RWPE2 (cell line): ENCODE measurements at regions not wholly inside any gene's neighbourhood (a gene's known extent, or its start where the extent isn't known, plus 50 kb on each side); places are given as distances from the start of the nearest gene placed in this dataset.

ENCODE experiments used
- ATAC-seq: fragments of 200-7000 bp; cut with Tn5 transposase; 3 replicates; pipeline ENCODE4 v1.9.1; 2021; ENCODE audit warnings: low read depth
- DNase-seq: peaks from one replicate; pipeline ENCODE4 v3.0.0-alpha.2; 2020; ENCODE audit warnings: low spot score
- H3K27ac ChIP-seq: fragments of 450-650 bp; 2 replicates; pipeline ENCODE4 v1.5.1; 2017; ENCODE audit warnings: mild to moderate bottlenecking; ENCODE audit not compliant: poor library complexity, severe bottlenecking
- H3K27me3 ChIP-seq: fragments of 250-450 bp; sonication (Bioruptor Pico); 2 replicates; pipeline ENCODE4 v1.5.1; 2021; ENCODE audit warnings: mild to moderate bottlenecking, moderate library complexity; ENCODE audit not compliant: insufficient read depth, poor library complexity, severe bottlenecking
- H3K36me3 ChIP-seq: fragments of 250-450 bp; sonication (Bioruptor Pico); 2 replicates; pipeline ENCODE4 v1.5.1; 2020; ENCODE audit warnings: low read depth, mild to moderate bottlenecking, moderate library complexity
- H3K4me1 ChIP-seq: fragments of 250-450 bp; sonication (Bioruptor Pico); 2 replicates; pipeline ENCODE4 v1.5.1; 2021; ENCODE audit warnings: mild to moderate bottlenecking, moderate library complexity; ENCODE audit not compliant: insufficient read depth, poor library complexity, severe bottlenecking
- H3K4me3 ChIP-seq: fragments of 250-450 bp; sonication (Bioruptor Pico); 2 replicates; pipeline ENCODE4 v1.5.1; 2021; ENCODE audit warnings: mild to moderate bottlenecking, moderate library complexity; ENCODE audit not compliant: severe bottlenecking
- H3K9me3 ChIP-seq: fragments of 250-450 bp; sonication (Bioruptor Pico); 2 replicates; pipeline ENCODE4 v1.5.1; 2021; ENCODE audit warnings: mild to moderate bottlenecking, moderate library complexity; ENCODE audit not compliant: severe bottlenecking
- CTCF ChIP-seq: fragments of 450-650 bp; IDR thresholded peaks from one replicate; pipeline ENCODE4 v1.5.1; 2017; ENCODE audit warnings: mild to moderate bottlenecking, moderate library complexity; ENCODE audit not compliant: poor library complexity, severe bottlenecking

DNA sequence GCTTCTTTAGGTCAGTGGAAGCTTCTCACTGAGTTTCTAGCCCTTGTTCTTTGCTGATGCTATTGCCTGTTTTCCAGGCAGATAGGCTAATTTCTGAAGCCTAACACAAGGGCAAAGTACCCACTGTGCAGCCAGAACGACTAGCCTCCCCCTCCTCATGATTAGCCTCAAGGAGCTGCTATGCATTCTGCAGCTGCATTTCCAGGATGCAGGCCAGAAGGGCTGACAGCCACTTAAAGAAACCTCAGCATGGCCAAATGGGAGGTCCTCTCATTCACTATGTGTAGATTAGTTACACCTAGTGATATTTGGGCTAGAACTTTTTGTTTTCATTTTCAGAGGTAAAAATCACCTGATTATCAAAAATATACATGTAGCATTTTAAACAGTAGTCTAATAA, 216.0 kb downstream of the RAD51AP2 start:
- H3K9me3 ChIP-seq: no peaks in the 10 kb centered on the region
- no peak for TF ChIP-seq CTCF
- peaks cover 25% of the 10 kb centered on the region for H3K4me1 ChIP-seq
- ATAC-seq: no peak
- H3K4me3 ChIP-seq: no peak overlapping the region
- DNase-seq: no peak
- peak overlapping the region; percentile 52 for H3K27ac ChIP-seq
- H3K27me3 ChIP-seq: no peaks in the 10 kb centered on the region
- H3K36me3 ChIP-seq: no peaks in the 10 kb centered on the region

DNA sequence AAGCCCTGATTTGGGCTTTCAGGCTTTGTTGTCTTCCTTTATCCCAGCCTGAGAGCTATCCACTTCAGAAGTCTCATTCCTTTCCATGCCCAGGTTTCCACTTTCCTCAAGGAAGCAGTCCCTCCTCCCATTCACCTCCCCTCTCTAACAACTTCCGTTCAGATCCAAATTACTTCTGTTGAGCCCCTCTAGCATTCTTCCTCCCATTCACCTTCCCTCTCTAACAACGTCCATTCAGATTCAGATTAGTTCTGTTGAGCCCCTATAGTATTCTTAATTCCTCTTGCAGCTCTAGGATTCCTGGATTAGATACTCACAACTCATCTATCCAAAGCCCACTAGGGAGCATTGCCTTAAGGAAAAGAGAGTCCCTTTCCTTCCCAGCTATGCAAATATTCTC, 216.8 kb downstream of the RAD51AP2 start:
- peaks cover 25% of the 10 kb centered on the region for H3K4me1 ChIP-seq
- H3K27ac ChIP-seq: no peak overlapping the region
- no peaks in the 10 kb centered on the region for H3K36me3 ChIP-seq
- DNase-seq (no peak), ATAC-seq (no peak)
- no peaks in the 10 kb centered on the region for H3K27me3 ChIP-seq
- H3K9me3 ChIP-seq: no peaks in the 10 kb centered on the region
- TF ChIP-seq CTCF: no peak
- no peak overlapping the region for H3K4me3 ChIP-seq

DNA sequence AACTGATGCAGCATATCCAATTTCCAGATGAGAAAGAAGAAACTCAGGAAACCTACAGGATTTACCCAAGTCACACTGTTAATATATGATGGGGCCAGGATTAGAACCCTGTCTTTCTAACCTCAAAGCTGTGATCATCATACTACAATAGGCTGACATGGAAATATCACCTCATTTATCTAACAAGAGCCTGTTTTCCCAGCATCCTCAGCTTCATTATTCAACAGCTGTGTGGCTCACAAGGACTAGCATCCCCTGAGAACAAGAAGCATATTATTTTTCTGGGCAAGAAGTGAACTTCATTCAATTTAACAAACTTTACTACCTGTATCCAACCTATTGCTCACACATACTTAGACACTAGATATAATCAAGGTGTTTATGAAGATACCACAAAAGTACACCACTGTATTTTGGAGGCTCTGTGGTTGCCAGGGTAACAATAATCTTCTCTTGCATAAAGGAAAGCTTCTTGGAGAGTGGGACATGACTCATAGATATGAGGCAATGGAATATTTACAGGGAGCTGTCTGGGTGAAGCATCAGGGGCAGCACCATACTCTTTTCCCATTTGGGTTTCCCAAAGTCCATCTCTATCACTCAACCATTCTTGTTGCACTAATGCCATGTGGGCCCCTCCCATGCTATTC, 218.2 kb downstream of the RAD51AP2 start:
- no peak overlapping the region for H3K27ac ChIP-seq
- TF ChIP-seq CTCF: no peak
- H3K4me3 ChIP-seq: no peak overlapping the region
- H3K9me3 ChIP-seq: no peaks in the 10 kb centered on the region
- H3K4me1 ChIP-seq: peaks cover 25% of the 10 kb centered on the region
- DNase-seq: no peak
- no peaks in the 10 kb centered on the region for H3K27me3 ChIP-seq
- H3K36me3 ChIP-seq: no peaks in the 10 kb centered on the region
- ATAC-seq: peak; percentile 60

- DNase-seq (no peak), ATAC-seq (no peak)
- Histone ChIP-seq H3K9me3 (no peaks in the 10 kb centered on the region), H3K36me3 (no peaks in the 10 kb centered on the region), H3K27me3 (no peaks in the 10 kb centered on the region), H3K27ac (no peak overlapping the region), H3K4me3 (no peak overlapping the region), H3K4me1 (peaks cover 20% of the 10 kb centered on the region)
- TF ChIP-seq CTCF: no peak
Measured at GRCh38 chr2:17298453-17298852, 219.8 kb downstream of the RAD51AP2 start.

GRCh38 chr2:17296686-17297085, 221.6 kb downstream of the RAD51AP2 start:
- Histone ChIP-seq H3K36me3 (no peaks in the 10 kb centered on the region), H3K27me3 (no peaks in the 10 kb centered on the region), H3K27ac (no peak overlapping the region), H3K9me3 (no peaks in the 10 kb centered on the region), H3K4me3 (no peak overlapping the region), H3K4me1 (peaks cover 11% of the 10 kb centered on the region)
- no peak for TF ChIP-seq CTCF
- DNase-seq: no peak
- ATAC-seq: no peak
